A549 (cell line): ENCODE measurements at regions not wholly inside any gene's neighbourhood (a gene's known extent, or its start where the extent isn't known, plus 50 kb on each side); places are given as distances from the start of the nearest gene placed in this dataset.

ENCODE experiments used
- ATAC-seq, 2 experiments: fragments of 200-7000 bp in 1 of 2; fragments of >200 bp in 1 of 2; cut with Nextera tagmentation in 1 of 2; cut with Tn5 transposase in 1 of 2; 3 replicates each; pipeline versions ENCODE4 v1.8.0 to v1.9.1; 2018 to 2020; ENCODE audit warnings: mild to moderate bottlenecking in 1 of 2, moderate library complexity in 1 of 2
- CTCF ChIA-PET: fragments of 300-600 bp; sonication (Branson Sonifier 250); formaldehyde crosslinking; extraction: SDS; loops from one replicate; lab custom pipeline; 2021; ENCODE audit warnings: antibody characterized with exemption, inconsistent platforms; lab: Yijun Ruan, JAX
- POLR2A ChIA-PET: fragments of 350-600 bp; formaldehyde crosslinking; extraction: SDS; loops from one replicate; lab custom pipeline; 2021; ENCODE audit warnings: antibody characterized with exemption, inconsistent platforms; lab: Yijun Ruan, JAX
- DNase-seq, 2 experiments: peaks; one replicate each; pipeline versions ENCODE4 v3.0.0 to v3.0.0-alpha.2; 2011 to 2016; ENCODE audit warnings: low read depth in 1 of 2, low spot score in 1 of 2
- FAIRE-seq: peaks from 2 replicates; lab custom pipeline; 2011; peaks lifted over from hg19 to GRCh38; lab: Jason Lieb, UNC
- H3K27ac ChIP-seq, 2 experiments: fragments of >200 bp; sonication (Bioruptor Twin); formaldehyde crosslinking; 3 replicates each; pipeline ENCODE4 v1.5.1; 2016 to 2017
- H3K4me1 ChIP-seq: fragments of >200 bp; sonication (Bioruptor Twin); formaldehyde crosslinking; 3 replicates; pipeline ENCODE4 v1.6.1; 2016
- H3K4me2 ChIP-seq: fragments of >200 bp; sonication (Bioruptor Twin); formaldehyde crosslinking; 3 replicates; pipeline ENCODE4 v1.6.1; 2016
- H3K4me3 ChIP-seq: fragments of >200 bp; sonication (Bioruptor Twin); formaldehyde crosslinking; 3 replicates; pipeline ENCODE4 v1.5.1; 2016
- H3K9me3 ChIP-seq: fragments of >200 bp; sonication (Bioruptor Twin); formaldehyde crosslinking; 3 replicates; pipeline ENCODE4 v1.6.1; 2016
- CHD4 ChIP-seq: fragments of 200-600 bp; sonication (generic); IDR thresholded peaks from 2 replicates; pipeline ENCODE4 v1.6.1; 2016; ENCODE audit warnings: antibody characterized with exemption, mild to moderate bottlenecking, borderline replicate concordance
- CTCF ChIP-seq: fragments of >200 bp; sonication (Bioruptor Twin); formaldehyde crosslinking; IDR thresholded peaks from 3 replicates; pipeline ENCODE4 v1.5.1; 2016
- EHMT2 ChIP-seq: fragments of 200-600 bp; sonication (generic); IDR thresholded peaks from 2 replicates; pipeline ENCODE4 v1.6.1; 2016; ENCODE audit warnings: antibody characterized with exemption, low read depth, mild to moderate bottlenecking, moderate library complexity
- EP300 ChIP-seq, 2 experiments: fragments of >200 bp; sonication (Bioruptor Twin); formaldehyde crosslinking; IDR thresholded peaks; 2 replicates in 1 of 2; 3 replicates in 1 of 2; pipeline ENCODE4 v1.6.1; 2016 to 2017
- ESRRA ChIP-seq: fragments of 150-350 bp; IDR thresholded peaks from 2 replicates; pipeline ENCODE4 v1.6.1; 2014; ENCODE audit warnings: mild to moderate bottlenecking, low read length, borderline replicate concordance
- FOSL2 ChIP-seq, 2 experiments: fragments of 450-650 bp in 1 of 2; fragments of >200 bp in 1 of 2; sonication (Bioruptor Twin) in 1 of 2; formaldehyde crosslinking; IDR thresholded peaks; 2 replicates each; pipeline versions ENCODE4 v1.5.0 to v1.6.1; 2016 to 2020; ENCODE audit warnings: mild to moderate bottlenecking in 1 of 2, moderate library complexity in 1 of 2
- FOXS1 ChIP-seq: fragments of 250-450 bp; sonication (Bioruptor Pico); IDR thresholded peaks from 2 replicates; pipeline ENCODE4 v1.5.0; 2020; ENCODE audit warnings: mild to moderate bottlenecking, moderate library complexity
- GATA3 ChIP-seq: IDR thresholded peaks from 2 replicates; pipeline ENCODE4 v1.6.1; 2012; ENCODE audit warnings: borderline replicate concordance
- HMGXB4 ChIP-seq: fragments of 250-450 bp; sonication (Bioruptor Pico); IDR thresholded peaks from 2 replicates; pipeline ENCODE4 v1.5.0; 2021; ENCODE audit warnings: mild to moderate bottlenecking, moderate library complexity, borderline replicate concordance
- JUN ChIP-seq, 2 experiments: fragments of >200 bp; sonication (Bioruptor Twin); formaldehyde crosslinking; IDR thresholded peaks; 2 replicates in 1 of 2; 3 replicates in 1 of 2; pipeline ENCODE4 v1.6.1; 2016 to 2017
- KDM1A ChIP-seq: fragments of 200-600 bp; sonication (generic); IDR thresholded peaks from 2 replicates; pipeline ENCODE4 v1.6.1; 2016; ENCODE audit warnings: low read depth, mild to moderate bottlenecking
- KDM5A ChIP-seq: fragments of 200-600 bp; sonication (generic); IDR thresholded peaks from 2 replicates; pipeline ENCODE4 v1.6.1; 2016; ENCODE audit warnings: antibody characterized with exemption, mild to moderate bottlenecking
- MYC ChIP-seq: IDR thresholded peaks from 2 replicates; pipeline ENCODE4 v1.6.1; 2012; ENCODE audit warnings: mild to moderate bottlenecking, inconsistent platforms, low read length, improper control_type of control experiment, borderline replicate concordance
- NPAS2 ChIP-seq: fragments of 250-450 bp; sonication (Bioruptor Pico); IDR thresholded peaks from 2 replicates; pipeline ENCODE4 v1.8.0; 2022; ENCODE audit warnings: mild to moderate bottlenecking, moderate library complexity, borderline replicate concordance
- POLR2AphosphoS2 ChIP-seq: conservative IDR thresholded peaks from 2 replicates; pipeline ENCODE4 v1.6.1; 2012; ENCODE audit warnings: low read length, improper control_type of control experiment, inconsistent platforms
- RAD21 ChIP-seq, 2 experiments: fragments of >200 bp in 1 of 2; sonication (Bioruptor Twin) in 1 of 2; formaldehyde crosslinking in 1 of 2; IDR thresholded peaks in 1 of 2; conservative IDR thresholded peaks in 1 of 2; 2 replicates in 1 of 2; 3 replicates in 1 of 2; pipeline ENCODE4 v1.6.1; 2012 to 2018; ENCODE audit warnings: inconsistent platforms in 1 of 2
- SMC3 ChIP-seq: fragments of >200 bp; sonication (Bioruptor Twin); formaldehyde crosslinking; IDR thresholded peaks from 3 replicates; pipeline ENCODE4 v1.6.1; 2018; ENCODE audit warnings: inconsistent platforms
- TP53 ChIP-seq: fragments of 250-450 bp; sonication (Bioruptor Pico); IDR thresholded peaks from 2 replicates; pipeline ENCODE4 v1.5.0; 2021; ENCODE audit warnings: mild to moderate bottlenecking, moderate library complexity
- ZNF302 ChIP-seq: fragments of 250-450 bp; sonication (Bioruptor Pico); IDR thresholded peaks from 2 replicates; pipeline ENCODE4 v1.9.0; 2021; ENCODE audit warnings: inconsistent platforms, mild to moderate bottlenecking, moderate library complexity
- WGBS: methylation state at CpG from one replicate; pipeline ENCODE4 v1.1.6; 2017; ENCODE audit errors: missing lambda C conversion rate; 5-methylcytosine and 5-hydroxymethylcytosine counted together
- TF ChIP-seq, protein P1 (sequence below): IDR thresholded peaks from 2 replicates; pipeline ENCODE4 v1.6.1; 2012
- TF ChIP-seq, protein P2 (sequence below): fragments of 250-450 bp; sonication (Bioruptor Pico); IDR thresholded peaks from 2 replicates; pipeline ENCODE4 v1.5.0; 2020; ENCODE audit warnings: low read depth, mild to moderate bottlenecking, moderate library complexity
- TF ChIP-seq, protein P3 (sequence below): fragments of 200-600 bp; sonication (generic); IDR thresholded peaks from 2 replicates; pipeline ENCODE4 v1.6.1; 2016; ENCODE audit warnings: antibody characterized with exemption, mild to moderate bottlenecking, moderate library complexity
- TF ChIP-seq, protein P4 (sequence below): fragments of 450-650 bp; IDR thresholded peaks from 2 replicates; pipeline ENCODE4 v1.6.1; 2014; ENCODE audit warnings: antibody characterized with exemption

GRCh38 chr3:26825454-26825853 lies 202.9 kb downstream of the LRRC3B start:
- DNase-seq, result no peak
- Histone ChIP-seq H3K27ac (no peak overlapping the region), H3K4me3 (no peak overlapping the region), H3K9me3 (no peaks in the 10 kb centered on the region; the same call in 1 of the 3 replicates), H3K4me2 (no peak overlapping the region), H3K4me1 (no peaks in the 10 kb centered on the region)
- no peak for ATAC-seq
- TF ChIP-seq RAD21 (conservative IDR thresholded peaks at IDR 0.05 in 1 of 2, IDR thresholded peaks at IDR 0.05 in 1 of 2) (no peak), KDM5A (no peak), EHMT2 (no peak), POLR2AphosphoS2 (no peak), JUN (IDR thresholded peaks at IDR 0.05) (no peak), GATA3 (no peak), TP53 (CRISPR knock-in tag) (no peak), ZNF302 (CRISPR knock-in tag) (no peak)
- TF ChIP-seq, protein P1, sequence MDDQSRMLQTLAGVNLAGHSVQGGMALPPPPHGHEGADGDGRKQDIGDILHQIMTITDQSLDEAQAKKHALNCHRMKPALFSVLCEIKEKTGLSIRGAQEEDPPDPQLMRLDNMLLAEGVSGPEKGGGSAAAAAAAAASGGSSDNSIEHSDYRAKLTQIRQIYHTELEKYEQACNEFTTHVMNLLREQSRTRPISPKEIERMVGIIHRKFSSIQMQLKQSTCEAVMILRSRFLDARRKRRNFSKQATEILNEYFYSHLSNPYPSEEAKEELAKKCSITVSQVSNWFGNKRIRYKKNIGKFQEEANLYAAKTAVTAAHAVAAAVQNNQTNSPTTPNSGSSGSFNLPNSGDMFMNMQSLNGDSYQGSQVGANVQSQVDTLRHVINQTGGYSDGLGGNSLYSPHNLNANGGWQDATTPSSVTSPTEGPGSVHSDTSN, result no peak
- TF ChIP-seq, protein P2, sequence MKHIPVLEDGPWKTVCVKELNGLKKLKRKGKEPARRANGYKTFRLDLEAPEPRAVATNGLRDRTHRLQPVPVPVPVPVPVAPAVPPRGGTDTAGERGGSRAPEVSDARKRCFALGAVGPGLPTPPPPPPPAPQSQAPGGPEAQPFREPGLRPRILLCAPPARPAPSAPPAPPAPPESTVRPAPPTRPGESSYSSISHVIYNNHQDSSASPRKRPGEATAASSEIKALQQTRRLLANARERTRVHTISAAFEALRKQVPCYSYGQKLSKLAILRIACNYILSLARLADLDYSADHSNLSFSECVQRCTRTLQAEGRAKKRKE (CRISPR knock-in tag), result no peak
- FAIRE-seq, result no peak
- ChIA-PET CTCF (no interaction called here), POLR2A (no interaction called here)
- WGBS, result 4% methylated on average over 2 of the region's 2 CpGs

GRCh38 chr3:26827169-26827568 lies 204.6 kb downstream of the LRRC3B start:
- DNase-seq (no peak), FAIRE-seq (no peak), ATAC-seq (no peak)
- Histone ChIP-seq H3K9me3 (no peaks in the 10 kb centered on the region; the same call in 1 of the 3 replicates), H3K4me2 (no peak overlapping the region), H3K27ac (no peak overlapping the region), H3K4me3 (no peak overlapping the region), H3K4me1 (no peaks in the 10 kb centered on the region)
- TF ChIP-seq RAD21 (conservative IDR thresholded peaks at IDR 0.05 in 1 of 2, IDR thresholded peaks at IDR 0.05 in 1 of 2) (no peak), FOXS1 (CRISPR knock-in tag) (no peak), NPAS2 (CRISPR knock-in tag) (no peak)
- ChIA-PET CTCF (no interaction called here), POLR2A (no interaction called here)
- 0% methylated on average over 1 of the region's 1 CpG for WGBS

GRCh38 chr3:26838026-26838425 lies 215.5 kb downstream of the LRRC3B start:
- no peaks in the 10 kb centered on the region for H3K4me1 ChIP-seq
- ChIA-PET CTCF (no interaction called here), POLR2A (no interaction called here)
- ATAC-seq (no peak), FAIRE-seq (no peak), DNase-seq (no peak)
- 3% methylated on average over 4 of the region's 4 CpGs for WGBS
- no peak overlapping the region for H3K4me3 ChIP-seq
- no peaks in the 10 kb centered on the region for H3K9me3 ChIP-seq
- no peak overlapping the region for H3K4me2 ChIP-seq
- H3K27ac ChIP-seq, result no peak overlapping the region
- TF ChIP-seq KDM1A (no peak), CHD4 (no peak), FOSL2 (IDR thresholded peaks at IDR 0.05) (no peak), FOSL2 (CRISPR knock-in tag; IDR thresholded peaks at IDR 0.05) (no peak), MYC (no peak), SMC3 (no peak), RAD21 (conservative IDR thresholded peaks at IDR 0.05 in 1 of 2, IDR thresholded peaks at IDR 0.05 in 1 of 2) (no peak), ESRRA (no peak), EHMT2 (no peak), EP300 (IDR thresholded peaks at IDR 0.05) (no peak), CTCF (no peak), HMGXB4 (CRISPR knock-in tag) (no peak)
- TF ChIP-seq, protein P3, sequence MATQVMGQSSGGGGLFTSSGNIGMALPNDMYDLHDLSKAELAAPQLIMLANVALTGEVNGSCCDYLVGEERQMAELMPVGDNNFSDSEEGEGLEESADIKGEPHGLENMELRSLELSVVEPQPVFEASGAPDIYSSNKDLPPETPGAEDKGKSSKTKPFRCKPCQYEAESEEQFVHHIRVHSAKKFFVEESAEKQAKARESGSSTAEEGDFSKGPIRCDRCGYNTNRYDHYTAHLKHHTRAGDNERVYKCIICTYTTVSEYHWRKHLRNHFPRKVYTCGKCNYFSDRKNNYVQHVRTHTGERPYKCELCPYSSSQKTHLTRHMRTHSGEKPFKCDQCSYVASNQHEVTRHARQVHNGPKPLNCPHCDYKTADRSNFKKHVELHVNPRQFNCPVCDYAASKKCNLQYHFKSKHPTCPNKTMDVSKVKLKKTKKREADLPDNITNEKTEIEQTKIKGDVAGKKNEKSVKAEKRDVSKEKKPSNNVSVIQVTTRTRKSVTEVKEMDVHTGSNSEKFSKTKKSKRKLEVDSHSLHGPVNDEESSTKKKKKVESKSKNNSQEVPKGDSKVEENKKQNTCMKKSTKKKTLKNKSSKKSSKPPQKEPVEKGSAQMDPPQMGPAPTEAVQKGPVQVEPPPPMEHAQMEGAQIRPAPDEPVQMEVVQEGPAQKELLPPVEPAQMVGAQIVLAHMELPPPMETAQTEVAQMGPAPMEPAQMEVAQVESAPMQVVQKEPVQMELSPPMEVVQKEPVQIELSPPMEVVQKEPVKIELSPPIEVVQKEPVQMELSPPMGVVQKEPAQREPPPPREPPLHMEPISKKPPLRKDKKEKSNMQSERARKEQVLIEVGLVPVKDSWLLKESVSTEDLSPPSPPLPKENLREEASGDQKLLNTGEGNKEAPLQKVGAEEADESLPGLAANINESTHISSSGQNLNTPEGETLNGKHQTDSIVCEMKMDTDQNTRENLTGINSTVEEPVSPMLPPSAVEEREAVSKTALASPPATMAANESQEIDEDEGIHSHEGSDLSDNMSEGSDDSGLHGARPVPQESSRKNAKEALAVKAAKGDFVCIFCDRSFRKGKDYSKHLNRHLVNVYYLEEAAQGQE, result no peak
- TF ChIP-seq, protein P4, sequence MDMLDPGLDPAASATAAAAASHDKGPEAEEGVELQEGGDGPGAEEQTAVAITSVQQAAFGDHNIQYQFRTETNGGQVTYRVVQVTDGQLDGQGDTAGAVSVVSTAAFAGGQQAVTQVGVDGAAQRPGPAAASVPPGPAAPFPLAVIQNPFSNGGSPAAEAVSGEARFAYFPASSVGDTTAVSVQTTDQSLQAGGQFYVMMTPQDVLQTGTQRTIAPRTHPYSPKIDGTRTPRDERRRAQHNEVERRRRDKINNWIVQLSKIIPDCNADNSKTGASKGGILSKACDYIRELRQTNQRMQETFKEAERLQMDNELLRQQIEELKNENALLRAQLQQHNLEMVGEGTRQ, result no peak
